Central memory CD4-positive, alpha-beta T cell (primary cell): ENCODE measurements at regions not wholly inside any gene's neighbourhood (a gene's known extent, or its start where the extent isn't known, plus 50 kb on each side); places are given as distances from the start of the nearest gene placed in this dataset.
"Not testable (repeated sequence)": the region's sequence is repeated elsewhere in the genome, so short reads cannot be mapped to it uniquely, and the experiment has no call there.

ENCODE experiments used
- DNase-seq: peaks from one replicate; pipeline ENCODE4 v3.0.0; 2022

DNA sequence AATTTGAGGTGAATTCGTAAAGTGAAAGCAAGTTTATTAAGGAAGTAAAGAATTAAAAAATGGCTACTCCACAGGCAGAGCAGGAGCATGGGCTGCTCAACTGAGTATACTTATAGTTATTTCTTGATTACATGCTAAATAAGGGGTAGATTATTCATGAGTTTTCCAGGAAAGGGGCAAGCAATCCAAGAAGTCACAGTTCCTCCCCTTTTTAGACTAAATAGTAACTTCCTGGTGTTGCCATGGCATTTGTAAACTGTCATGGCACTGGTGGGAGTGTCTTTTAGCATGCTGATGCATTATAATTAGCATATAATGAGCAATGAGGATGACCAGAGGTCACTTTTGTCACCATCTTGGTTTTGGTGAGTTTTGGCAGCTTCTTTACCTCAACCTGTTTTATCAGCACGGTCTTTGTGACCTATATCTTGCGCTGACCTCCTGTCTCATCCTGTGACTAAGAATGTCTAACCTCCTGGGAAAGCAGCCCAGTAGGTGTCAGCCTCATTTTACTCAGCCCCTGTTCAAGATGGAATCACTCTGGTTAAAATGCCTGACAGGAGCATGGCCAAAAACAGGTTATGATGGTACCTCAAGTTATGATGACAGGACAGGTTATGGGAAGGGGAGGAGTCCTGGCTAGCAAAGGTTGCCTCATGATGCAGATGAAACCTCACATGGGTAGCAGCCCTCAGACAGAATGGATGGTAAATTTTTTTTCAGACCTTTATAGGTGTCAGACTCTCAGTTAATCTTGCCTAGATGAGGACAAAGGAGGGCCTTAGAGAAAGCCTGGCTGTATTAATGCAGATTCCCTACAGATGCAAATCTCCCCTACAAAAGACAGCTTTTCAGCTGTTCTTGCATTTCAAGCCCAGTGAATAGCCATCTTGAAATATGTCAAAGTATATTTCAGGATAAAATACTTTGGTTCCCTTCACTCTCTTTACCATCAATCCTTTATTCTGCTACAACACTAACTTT, 49.7 kb downstream of the SIPA1L2 start:
- no peak for DNase-seq

DNA sequence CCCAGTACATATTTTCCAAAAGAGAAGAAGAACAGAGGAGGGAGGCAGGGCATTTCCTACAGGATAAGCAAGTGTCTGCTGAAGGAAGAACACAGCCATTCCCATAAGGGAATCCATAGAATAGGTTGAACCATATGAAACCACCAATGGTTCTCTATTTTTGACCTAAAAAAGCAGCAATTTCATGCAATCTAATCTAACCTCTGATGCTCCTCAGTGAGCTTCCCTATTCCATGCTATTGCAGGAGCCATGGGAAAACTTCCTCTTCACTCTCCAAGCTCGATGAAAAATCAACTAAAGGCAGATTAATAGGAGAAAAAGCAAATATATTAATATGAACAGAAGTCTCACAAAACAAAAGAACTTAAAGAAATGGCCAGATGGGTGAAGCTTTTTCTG, 50.5 kb downstream of the SIPA1L2 start:
- DNase-seq = no peak

DNA sequence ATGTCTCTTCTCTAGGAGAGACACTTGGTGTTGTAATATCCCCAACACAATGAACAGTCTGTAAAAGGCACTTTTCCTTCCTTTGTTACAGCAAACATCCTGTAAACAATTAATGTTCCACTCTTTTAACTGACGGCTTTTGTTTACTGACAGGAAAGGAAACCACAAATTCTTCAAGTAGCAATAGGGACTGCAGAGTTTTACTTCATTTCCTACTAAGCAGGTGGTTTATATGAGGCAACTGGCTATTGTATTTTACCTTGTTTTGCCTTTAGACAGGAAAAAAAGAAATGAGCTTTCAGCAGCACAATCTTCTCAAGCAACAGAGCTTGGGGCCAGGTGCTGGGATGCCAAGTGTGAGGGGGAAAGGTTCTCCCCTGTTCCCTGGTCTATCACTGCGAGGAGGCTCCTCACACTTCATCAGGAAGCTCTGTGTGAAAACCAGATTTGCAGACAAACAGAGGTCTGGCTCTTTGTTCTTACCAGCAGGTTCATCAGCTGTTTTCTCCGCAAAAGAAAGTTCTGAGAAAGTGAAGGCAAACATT, 51.2 kb downstream of the SIPA1L2 start:
- peak; percentile 35 for DNase-seq

DNA sequence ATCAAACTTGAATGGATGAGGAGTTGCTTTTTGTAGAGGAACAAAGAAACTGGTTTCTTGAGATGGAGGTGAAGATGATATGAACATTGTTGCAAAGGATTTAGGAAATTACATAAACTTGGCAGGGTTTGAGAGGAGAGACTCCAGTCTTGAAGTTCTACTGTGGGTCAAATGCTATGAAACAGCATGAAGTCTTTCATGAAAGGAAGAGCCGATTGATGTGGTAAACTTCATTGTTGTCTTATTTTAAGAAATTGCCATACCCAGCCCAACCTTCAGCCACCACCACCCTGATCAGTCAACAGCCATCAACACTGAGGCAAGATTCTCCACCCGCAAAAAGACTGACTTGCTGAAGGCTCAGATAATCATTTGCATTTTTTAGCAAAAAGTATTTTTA, 52.2 kb downstream of the SIPA1L2 start:
- no peak for DNase-seq

DNA sequence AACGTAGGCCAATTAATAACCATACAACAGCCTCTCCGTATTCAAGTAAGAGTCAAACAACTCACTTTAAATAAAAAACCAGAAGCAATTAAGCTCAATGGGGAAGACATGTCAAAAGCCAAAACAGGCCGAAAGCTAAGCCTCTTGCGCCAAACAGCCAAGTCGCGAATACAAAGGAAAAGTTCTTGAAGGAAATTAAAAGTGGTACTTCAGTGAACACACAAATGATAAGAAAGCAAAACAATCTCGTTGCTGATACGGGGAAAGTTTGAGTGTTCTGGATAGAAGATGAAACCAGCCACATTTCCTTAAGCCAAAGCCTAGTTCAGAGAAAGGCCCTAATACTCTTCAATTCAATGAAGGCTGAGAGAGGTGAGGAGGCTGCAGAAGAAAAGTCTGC, 53.4 kb downstream of the SIPA1L2 start:
- DNase-seq = no peak

DNA sequence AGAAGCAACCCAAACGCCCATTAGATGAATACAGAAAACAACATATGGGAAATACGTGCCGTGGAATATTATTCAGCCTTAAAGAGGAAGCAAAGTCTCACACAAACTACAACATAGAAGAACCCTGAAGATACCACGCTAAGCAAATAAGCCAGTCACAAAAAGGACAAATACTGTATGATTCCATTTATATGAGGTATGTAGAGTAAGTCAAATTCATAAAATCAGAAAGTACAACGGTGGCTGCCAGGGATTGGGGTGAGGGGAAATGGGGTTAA, 54.2 kb downstream of the SIPA1L2 start:
- DNase-seq = no peak

DNA sequence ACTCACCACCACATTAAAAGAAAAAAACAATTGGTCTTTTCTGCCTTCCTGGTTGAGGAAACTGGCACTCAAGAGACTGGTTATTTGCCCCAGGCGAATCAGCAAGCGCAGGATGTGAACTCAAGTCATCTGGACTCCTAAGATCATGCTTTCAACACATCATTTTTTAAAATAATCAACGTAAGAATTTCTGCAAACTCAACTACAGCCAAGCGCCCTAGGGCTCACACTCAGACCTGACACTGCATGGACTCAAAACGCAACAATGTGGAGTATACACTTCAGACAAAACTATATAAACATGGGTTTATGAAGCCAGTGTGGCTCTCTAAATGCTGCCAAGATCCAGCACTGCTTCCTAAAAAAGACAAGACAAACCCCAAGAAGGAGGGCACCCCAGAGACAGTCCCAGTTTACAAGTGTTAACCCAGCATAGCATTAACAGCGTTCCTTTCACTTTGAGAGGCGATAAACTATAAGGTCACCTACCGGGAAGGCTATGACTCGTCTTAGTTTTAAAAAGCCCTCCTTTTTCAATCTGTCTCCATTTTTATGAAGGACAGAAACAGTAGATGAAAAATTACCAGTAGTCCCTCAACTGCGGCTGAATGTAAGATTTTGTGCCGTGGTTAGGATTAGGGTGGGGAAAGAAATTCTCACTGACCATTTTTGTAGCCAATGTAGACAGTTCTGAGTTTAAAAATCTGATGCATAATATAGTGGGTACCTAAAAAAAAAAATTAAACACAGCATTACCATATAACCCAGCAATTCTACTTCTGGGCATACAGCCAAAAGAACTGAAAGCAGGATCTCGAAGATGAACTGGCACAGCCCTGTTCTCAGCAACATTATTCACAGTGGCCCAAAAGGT, 54.8 kb downstream of the SIPA1L2 start:
- DNase-seq = no peak

DNA sequence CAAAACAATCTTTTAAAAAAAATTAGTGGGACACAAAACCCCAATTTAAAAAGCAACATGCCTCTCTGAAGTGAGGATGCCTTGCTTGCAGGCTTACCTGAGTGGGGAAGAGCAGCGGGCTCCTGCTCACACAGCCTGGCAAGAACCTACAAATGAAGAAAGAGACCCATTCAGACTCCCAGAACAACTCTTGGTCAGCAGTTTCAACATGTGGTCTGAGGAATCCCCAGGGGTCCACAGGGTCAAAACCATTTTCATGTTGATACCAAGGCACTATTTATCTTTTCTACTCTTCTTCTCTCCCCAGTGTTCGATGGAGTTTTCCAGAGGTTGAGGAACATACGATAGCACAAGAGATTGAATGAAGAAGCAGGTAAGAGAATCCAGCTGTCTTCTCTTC, 55.9 kb downstream of the SIPA1L2 start:
- no peak for DNase-seq

DNA sequence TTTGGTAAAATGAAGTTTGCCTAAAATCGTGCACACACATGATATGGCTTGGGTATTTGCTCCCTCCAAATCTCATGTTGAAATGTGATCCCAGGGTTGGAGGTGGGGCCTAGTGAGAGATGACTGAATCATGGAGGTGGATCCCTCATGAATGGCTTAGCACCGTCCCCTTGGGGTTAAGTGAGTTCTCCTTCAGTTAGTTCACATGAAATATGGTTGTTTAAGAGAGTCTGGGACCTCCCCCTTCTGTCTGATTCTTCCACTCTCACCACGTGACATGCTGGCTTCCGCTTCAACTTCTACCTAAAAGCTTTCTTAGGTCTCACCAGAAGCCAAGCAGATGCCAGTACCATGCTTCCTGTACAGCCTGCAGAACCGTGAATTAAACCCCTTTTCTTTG, 58.4 kb downstream of the SIPA1L2 start:
- no peak for DNase-seq

DNA sequence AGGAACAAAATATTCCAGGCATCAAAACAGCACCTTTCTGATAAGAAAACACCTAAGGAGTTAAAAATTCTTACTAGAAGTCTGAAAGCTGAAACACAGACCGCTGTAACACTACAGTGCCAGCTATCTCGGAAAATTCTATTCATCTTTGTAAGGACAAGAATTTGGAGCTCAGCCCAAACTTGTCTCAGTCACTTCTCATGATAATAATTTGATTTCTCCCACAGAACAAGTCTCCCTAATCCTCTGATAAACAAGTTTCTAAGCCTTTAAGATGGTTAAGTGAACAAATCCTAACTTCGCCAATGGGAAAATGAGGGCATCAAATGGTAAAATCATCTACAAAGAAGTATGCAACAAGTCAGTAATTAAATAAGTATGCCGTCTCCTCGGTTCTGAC, 59.9 kb downstream of the SIPA1L2 start:
- no peak for DNase-seq

DNA sequence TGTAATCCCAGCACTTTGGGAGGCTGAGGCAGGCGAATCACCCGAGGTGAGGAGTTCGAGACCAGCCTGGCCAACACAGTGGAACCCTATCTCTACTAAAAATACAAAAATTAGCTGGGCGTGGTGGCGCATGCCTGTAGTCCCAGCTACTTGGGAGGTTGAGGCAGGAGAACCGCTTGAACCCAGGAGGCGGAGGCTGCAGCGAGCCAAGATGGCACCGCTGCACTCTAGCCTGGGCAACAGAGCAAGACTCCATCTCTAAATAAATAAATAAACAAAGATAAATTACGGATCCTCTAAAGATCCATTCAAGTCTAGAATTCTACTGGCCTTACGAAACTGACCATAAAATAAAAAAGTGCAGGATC, 60.4 kb downstream of the SIPA1L2 start:
- DNase-seq = not testable (repeated sequence)

DNA sequence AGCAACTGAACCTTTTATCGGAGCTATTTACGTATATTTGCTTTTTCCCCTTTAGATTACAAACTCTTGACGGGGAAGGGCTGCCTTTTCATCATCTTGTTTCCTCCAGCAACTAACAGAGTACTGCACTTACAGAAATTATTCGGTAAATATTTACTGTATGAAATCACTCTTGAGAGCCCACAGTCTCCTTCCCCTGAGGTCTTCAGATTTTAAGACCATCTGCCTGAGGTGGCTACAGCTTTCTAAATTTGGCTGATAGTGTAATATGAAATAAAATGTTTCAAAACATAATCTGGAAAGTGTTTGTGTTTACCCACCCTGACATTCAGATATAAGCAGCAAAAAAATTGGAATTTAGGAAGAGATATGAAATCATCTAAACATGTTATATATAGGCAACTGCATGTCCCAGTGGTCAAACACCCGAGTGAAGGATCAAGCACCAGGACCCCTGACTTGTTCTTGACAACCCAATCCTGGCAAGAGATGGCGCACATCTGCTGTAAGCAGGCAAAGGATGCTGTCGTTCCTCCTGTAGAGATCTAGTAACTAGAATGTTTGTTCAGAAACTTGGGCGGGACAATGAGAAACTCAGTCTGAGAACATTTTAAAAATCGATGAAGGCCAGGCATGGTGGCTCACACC, 60.9 kb downstream of the SIPA1L2 start:
- no peak for DNase-seq

DNA sequence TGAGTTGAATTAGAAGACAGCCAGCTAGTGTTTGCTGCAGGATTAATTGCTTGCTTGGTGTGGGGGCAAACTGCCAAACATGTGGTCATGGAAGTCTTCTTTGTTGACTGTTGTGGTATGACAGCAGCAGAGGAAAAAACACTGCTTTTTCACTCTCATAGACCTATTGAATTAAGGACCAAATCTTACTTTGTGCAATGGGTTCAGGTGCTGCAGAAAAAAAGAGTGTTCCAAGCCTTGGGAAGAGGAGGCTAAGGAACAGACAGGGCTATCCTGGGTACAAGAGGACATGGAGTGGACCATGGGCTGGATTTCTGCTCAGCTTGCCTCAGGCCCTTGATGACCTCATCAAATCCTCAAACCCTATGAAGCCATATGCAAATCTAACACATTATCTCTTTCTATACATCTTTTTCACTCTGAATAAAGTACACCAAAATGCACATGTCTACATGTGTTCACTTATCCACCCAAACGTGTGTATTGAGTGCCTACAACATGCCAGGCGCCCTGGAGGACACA, 61.5 kb downstream of the SIPA1L2 start:
- no peak for DNase-seq

DNA sequence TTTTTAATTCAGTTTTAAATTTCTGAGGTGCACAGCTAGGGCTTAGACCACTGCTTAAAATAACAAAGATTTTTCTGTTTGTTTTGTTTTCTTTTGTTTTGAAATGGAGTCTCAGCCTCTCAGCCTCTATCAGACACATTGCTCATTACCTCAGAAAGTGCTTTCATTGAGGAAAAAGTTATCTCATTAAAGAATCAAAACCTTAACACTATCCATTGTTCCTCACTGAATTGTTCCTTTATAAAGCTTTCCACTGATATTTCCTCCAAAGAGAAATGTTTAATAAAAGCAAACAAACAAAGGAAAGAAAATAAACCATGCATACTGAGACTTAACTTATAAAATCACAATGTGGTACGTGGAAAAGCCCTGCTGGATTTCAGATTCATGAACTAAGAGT, 63.8 kb downstream of the SIPA1L2 start:
- no peak for DNase-seq

DNA sequence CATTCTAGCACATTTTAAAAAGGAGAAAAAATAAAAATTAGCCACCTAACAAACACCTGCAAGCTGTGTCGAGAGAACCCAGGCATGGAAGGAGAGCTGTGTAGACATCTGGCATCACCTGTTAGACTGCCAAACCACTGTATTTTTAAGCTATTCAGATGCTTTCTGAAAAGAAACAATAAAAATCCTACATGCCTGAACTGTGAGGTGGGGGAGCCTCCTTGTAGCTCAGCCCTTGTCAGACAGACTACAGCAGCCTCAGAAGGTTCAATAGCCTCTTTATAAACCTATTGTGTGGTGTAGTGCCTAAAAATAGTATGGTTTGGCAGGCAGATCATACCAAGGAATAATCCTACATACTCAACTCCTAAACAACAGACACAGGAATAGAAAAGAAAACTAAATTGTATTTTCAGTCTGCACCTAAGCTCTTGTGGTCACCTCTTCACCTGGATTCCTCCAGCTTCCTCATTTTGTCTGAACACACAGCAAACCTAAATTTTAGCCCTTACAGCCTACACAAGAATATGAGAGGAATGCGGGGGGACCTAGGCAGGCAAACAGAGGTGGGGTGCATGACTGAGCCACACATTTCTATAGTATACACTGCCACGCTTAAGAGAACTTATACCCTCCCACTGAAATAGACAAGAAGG, 67.0 kb downstream of the SIPA1L2 start:
- no peak for DNase-seq

DNA sequence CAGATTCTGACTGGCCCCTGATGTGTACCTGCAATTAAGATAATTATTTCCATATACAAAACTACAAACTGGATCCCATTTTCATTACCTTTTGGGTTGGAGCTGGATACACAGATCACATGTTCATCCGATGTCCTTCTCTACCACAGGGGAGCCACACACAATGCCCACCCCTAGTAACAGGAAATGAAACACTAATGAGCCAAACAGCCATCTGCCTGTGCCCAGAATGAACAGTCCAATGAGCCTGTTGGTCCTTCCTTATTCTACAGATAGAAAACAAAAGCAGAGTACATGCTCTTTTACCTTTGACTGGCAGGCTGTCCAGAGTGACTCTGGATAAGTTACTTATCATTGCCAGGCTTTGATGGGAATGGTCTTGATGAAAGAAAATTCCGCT, 68.6 kb downstream of the SIPA1L2 start:
- no peak for DNase-seq

DNA sequence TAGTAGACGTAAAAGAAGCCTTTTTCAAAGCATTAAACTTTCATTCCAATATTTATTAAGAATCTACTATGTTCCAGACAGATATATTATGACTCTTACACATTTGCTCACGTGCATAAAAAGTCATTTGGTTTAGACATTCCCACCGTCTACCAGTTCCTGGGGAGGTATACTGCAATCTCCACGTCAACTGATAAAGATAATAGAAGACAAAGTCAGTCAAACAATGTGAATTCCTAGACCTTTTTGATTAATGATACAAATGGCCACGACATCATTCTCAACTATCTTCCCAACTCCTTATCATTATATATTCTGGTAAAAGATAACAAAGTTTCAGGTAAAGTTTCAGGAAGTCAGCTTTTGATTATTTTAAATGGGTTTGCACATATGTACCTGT, 69.0 kb downstream of the SIPA1L2 start:
- no peak for DNase-seq

DNA sequence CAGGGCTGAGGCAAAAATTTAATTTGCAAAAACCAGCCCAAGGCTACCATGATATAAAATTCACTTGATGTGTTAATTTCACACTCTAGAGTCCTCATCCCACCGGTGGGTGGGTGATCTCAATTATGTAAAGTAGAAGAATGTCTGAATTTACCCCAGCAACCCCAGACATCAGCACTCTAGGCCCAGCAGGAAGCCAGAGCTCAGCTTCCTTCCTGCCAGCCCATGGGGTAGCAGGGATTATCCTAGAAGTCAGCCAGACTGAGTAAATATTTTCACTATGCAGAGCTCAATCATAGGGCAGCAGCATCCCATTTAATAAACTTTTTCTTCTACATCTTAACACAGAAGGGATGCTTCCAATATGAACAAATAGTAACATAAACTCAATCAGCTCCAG, 71.0 kb downstream of the SIPA1L2 start:
- DNase-seq = no peak

DNA sequence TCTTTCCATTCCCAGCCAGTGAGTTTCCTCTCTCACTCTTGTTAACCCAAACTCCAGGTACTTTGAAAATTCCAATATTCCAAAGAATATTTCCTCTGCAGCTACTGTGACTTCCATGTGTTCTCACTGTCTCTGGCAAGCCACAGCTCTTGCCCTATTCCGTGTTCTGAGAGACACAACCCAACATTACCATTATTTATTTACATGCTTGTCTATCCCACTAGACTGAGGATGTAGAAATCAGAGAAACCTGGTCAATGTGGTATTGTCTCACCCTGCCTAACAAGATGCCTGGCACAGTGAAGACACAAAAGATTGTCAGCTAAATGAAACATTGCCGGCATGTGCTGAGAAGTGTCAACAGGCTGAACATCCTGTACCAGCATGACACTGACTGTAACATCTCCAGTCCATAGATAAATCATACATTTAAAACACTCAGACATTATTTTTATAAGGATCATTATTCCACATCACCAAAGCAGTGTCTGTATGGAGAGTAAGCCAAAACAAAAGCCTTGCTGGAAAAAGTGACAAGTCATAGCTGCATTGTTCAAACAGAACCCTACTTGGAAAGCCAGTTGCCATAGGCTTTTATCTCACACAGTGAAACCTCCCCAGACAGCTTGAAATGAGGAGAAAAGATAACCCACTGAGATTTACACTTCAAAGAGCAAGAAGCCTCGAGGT, 72.3 kb downstream of the SIPA1L2 start:
- DNase-seq = no peak

DNA sequence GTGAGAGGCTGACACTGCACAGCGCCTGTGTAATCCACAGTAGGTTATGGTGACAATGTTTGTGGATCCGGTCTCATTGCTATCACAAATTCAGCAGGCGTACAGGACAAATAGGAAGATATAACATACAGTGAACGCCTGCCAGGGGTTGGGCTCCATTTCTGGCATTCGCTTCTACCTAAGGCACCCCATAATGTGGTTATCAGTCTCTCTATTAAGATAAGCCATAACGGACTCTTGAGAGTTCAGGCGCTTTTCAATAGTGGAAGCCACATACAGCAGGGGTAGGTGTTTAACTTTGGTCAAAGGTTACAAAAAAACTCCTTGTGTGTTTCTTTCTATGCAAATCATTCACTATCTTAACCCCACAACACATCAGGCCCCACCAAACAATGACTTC, 72.8 kb downstream of the SIPA1L2 start:
- no peak for DNase-seq

DNA sequence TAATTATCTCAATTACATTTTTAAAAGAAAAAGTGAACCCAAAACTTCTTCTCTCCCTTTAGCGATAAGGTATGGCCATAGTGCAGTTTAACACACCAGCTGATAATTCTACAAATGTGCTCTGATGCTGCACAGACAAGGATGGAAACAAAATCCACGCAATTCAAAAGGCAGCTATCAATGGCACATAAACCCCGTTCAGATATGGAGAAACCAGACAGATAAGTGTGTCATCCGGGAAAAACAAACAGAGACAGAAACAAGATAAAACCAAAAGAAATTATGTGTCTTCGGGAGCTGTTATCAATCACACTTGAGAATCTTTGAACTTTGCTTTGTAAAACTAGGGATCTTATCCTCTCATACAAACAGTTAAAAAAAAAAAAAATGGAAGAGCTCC, 73.6 kb downstream of the SIPA1L2 start:
- no peak for DNase-seq
